ENCODE measurements at regions not wholly inside any gene's neighbourhood (a gene's known extent, or its start where the extent isn't known, plus 50 kb on each side); places are given as distances from the start of the nearest gene placed in this dataset.

- Histone ChIP-seq H3K79me2 (ENCODE audit: insufficient read depth, low read length) (no peaks in the 10 kb centered on the region), H3K9me3 (ENCODE audit: low read length) (no peaks in the 10 kb centered on the region), H3K4me2 (ENCODE audit: low read depth, low read length) (no peak overlapping the region), H2AFZ (ENCODE audit: low read length) (no peak overlapping the region), H4K20me1 (ENCODE audit: insufficient read depth, low read length) (no peaks in the 10 kb centered on the region), H3K27ac (ENCODE audit: extremely low read length, insufficient read depth, low read length) (no peak overlapping the region), H3K27me3 (ENCODE audit: control insufficient read depth in 1 of 2, insufficient read depth in 2 of 2, low read length in 2 of 2) (peaks cover 3 to 11% of the 10 kb centered on the region in 2 experiments; a peak in 3 of 5 replicates), H3K4me1 (ENCODE audit: insufficient read depth, low read length) (no peaks in the 10 kb centered on the region), H3K36me3 (replicated peaks in 1 of 2; ENCODE audit: control insufficient read depth in 1 of 2, insufficient read depth in 2 of 2, low read length in 2 of 2) (no peaks in the 10 kb centered on the region), H3K9ac (ENCODE audit: insufficient read depth, low read depth, low read length) (no peak overlapping the region), H3K4me3 (replicated peaks in 1 of 3; ENCODE audit: insufficient read depth in 1 of 3, low read depth in 2 of 3, low read length in 3 of 3) (no peak overlapping the region)
- WGBS (ENCODE audit: low lambda C conversion rate), result 37% methylated on average over 4 of the region's 6 CpGs
- no peak for TF ChIP-seq ZSCAN22 (CRISPR knock-in tag; IDR thresholded peaks at IDR 0.05)
- no peak for TF ChIP-seq ATF5 (CRISPR knock-in tag; IDR thresholded peaks at IDR 0.05; ENCODE audit: low read depth)
- no peak for TF ChIP-seq IKZF1 (IDR thresholded peaks at IDR 0.05)
- CTCF ChIA-PET (ENCODE audit: low intra/inter-chr PET ratio, low total read pairs), result no interaction called here
- BruUV-seq (replicated peaks), result no TSS peak
- ATAC-seq, result no peak
- DNase-seq (ENCODE audit: low spot score), result no peak
- no peak for FAIRE-seq
- in situ Hi-C loops (cut with HindIII; ENCODE audit: extremely low pct_ligation_motif_present, low pct_unique_long_range_greater_than_20kb), result no loop called here
- POLR2A ChIA-PET, result no interaction called here
- intact Hi-C loops (cut with micrococcal nuclease; ENCODE audit: unreplicated experiment), result no loop called here
These were observed 142.2 kb upstream of the CACNA1E start for GRCh38 chr1:181341026-181341632.

- in situ Hi-C loops (cut with HindIII; ENCODE audit: extremely low pct_ligation_motif_present, low pct_unique_long_range_greater_than_20kb) (no loop called here), intact Hi-C loops (cut with micrococcal nuclease; ENCODE audit: unreplicated experiment) (no loop called here)
- H4K20me1 ChIP-seq (ENCODE audit: insufficient read depth, low read length), result no peaks in the 10 kb centered on the region
- no peak for DNase-seq (ENCODE audit: low spot score)
- no peak overlapping the region for H3K27ac ChIP-seq (ENCODE audit: extremely low read length, insufficient read depth, low read length)
- no peak overlapping the region for H3K4me2 ChIP-seq (ENCODE audit: low read depth, low read length)
- no peak overlapping the region for H2AFZ ChIP-seq (ENCODE audit: low read length)
- no peaks in the 10 kb centered on the region for H3K9me3 ChIP-seq (ENCODE audit: low read length)
- ChIA-PET POLR2A (no interaction called here), CTCF (ENCODE audit: low intra/inter-chr PET ratio, low total read pairs) (no interaction called here)
- no peaks in the 10 kb centered on the region for H3K4me1 ChIP-seq (ENCODE audit: insufficient read depth, low read length)
- H3K27me3 ChIP-seq (ENCODE audit: control insufficient read depth in 1 of 2, insufficient read depth in 2 of 2, low read length in 2 of 2), result peaks cover 4 to 32% of the 10 kb centered on the region in 2 experiments; a peak in 3 of 5 replicates
- no peak overlapping the region for H3K9ac ChIP-seq (ENCODE audit: insufficient read depth, low read depth, low read length)
- no peak for FAIRE-seq
- H3K79me2 ChIP-seq (ENCODE audit: insufficient read depth, low read length), result no peaks in the 10 kb centered on the region
- 21% methylated on average over 3 of the region's 3 CpGs for WGBS (ENCODE audit: low lambda C conversion rate)
- BruUV-seq (replicated peaks), result no TSS peak
- no peak for ATAC-seq
- H3K36me3 ChIP-seq (replicated peaks in 1 of 2; ENCODE audit: control insufficient read depth in 1 of 2, insufficient read depth in 2 of 2, low read length in 2 of 2), result no peaks in the 10 kb centered on the region
- no peak overlapping the region for H3K4me3 ChIP-seq (replicated peaks in 1 of 3; ENCODE audit: insufficient read depth in 1 of 3, low read depth in 2 of 3, low read length in 3 of 3)
- TF ChIP-seq KIAA2018 (CRISPR knock-in tag; IDR thresholded peaks at IDR 0.05; ENCODE audit: borderline replicate concordance) (no peak), MEF2D (CRISPR knock-in tag; IDR thresholded peaks at IDR 0.05) (no peak), AHR (CRISPR knock-in tag; IDR thresholded peaks at IDR 0.05) (no peak), CREBL2 (CRISPR knock-in tag; IDR thresholded peaks at IDR 0.05; ENCODE audit: borderline replicate concordance) (no peak), NR0B2 (CRISPR knock-in tag; IDR thresholded peaks at IDR 0.05) (no peak)
These were observed 139.2 kb upstream of the CACNA1E start for GRCh38 chr1:181344091-181344490.
